HL-60 (cell line): ENCODE measurements at regions not wholly inside any gene's neighbourhood (a gene's known extent, or its start where the extent isn't known, plus 50 kb on each side); places are given as distances from the start of the nearest gene placed in this dataset.
"Not testable (repeated sequence)": the region's sequence is repeated elsewhere in the genome, so short reads cannot be mapped to it uniquely, and the experiment has no call there.

Experiments
- DNase-seq, 2 experiments: peaks; one replicate each; pipeline ENCODE4 v3.0.0-alpha.2; 2010 to 2020; ENCODE audit warnings: low read depth in 1 of 2, low spot score in 1 of 2
- H3K27ac ChIP-seq: fragments of 250-450 bp; sonication (Bioruptor Pico); replicated peaks from 2 replicates; pipeline ENCODE4 v1.5.1; 2020; ENCODE audit warnings: mild to moderate bottlenecking, moderate library complexity
- H3K27me3 ChIP-seq: fragments of 250-450 bp; sonication (Bioruptor Pico); 2 replicates; pipeline ENCODE4 v1.5.1; 2021; ENCODE audit warnings: mild to moderate bottlenecking, moderate library complexity; ENCODE audit not compliant: insufficient read depth, poor library complexity, severe bottlenecking
- H3K4me3 ChIP-seq: replicated peaks from 2 replicates; pipeline ENCODE4 v1.5.1; 2011; ENCODE audit warnings: mild to moderate bottlenecking, control low read depth, low read length; ENCODE audit not compliant: insufficient read depth
- GABPA ChIP-seq: IDR thresholded peaks from 2 replicates; pipeline ENCODE4 v1.6.1; 2012; ENCODE audit warnings: low read depth
- POLR2AphosphoS5 ChIP-seq: IDR thresholded peaks from 2 replicates; pipeline ENCODE4 v1.6.1; 2012; ENCODE audit warnings: low read depth
- SPI1 ChIP-seq: IDR thresholded peaks from 2 replicates; pipeline ENCODE4 v1.6.1; 2012; ENCODE audit warnings: low read depth, mild to moderate bottlenecking, borderline replicate concordance
- TF ChIP-seq, protein P1 (sequence below): IDR thresholded peaks from one replicate; pipeline ENCODE4 v1.5.1; 2011; ENCODE audit warnings: low read length, control low read depth, inconsistent platforms; ENCODE audit not compliant: insufficient read depth
- TF ChIP-seq, protein P2 (sequence below): IDR thresholded peaks from 2 replicates; pipeline ENCODE4 v1.6.1; 2012; ENCODE audit warnings: low read depth; ENCODE audit not compliant: insufficient replicate concordance

GRCh38 chr6:125454351-125454750 lies 152.6 kb upstream of the HDDC2 start:
- no peak for DNase-seq
- TF ChIP-seq POLR2AphosphoS5: no peak
- no peak for TF ChIP-seq SPI1
- TF ChIP-seq, protein P1, sequence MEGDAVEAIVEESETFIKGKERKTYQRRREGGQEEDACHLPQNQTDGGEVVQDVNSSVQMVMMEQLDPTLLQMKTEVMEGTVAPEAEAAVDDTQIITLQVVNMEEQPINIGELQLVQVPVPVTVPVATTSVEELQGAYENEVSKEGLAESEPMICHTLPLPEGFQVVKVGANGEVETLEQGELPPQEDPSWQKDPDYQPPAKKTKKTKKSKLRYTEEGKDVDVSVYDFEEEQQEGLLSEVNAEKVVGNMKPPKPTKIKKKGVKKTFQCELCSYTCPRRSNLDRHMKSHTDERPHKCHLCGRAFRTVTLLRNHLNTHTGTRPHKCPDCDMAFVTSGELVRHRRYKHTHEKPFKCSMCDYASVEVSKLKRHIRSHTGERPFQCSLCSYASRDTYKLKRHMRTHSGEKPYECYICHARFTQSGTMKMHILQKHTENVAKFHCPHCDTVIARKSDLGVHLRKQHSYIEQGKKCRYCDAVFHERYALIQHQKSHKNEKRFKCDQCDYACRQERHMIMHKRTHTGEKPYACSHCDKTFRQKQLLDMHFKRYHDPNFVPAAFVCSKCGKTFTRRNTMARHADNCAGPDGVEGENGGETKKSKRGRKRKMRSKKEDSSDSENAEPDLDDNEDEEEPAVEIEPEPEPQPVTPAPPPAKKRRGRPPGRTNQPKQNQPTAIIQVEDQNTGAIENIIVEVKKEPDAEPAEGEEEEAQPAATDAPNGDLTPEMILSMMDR: no peak
- Histone ChIP-seq H3K27ac (no peak overlapping the region), H3K4me3 (no peak overlapping the region), H3K27me3 (no peaks in the 10 kb centered on the region)

- H3K27ac ChIP-seq, H3K4me3 ChIP-seq, DNase-seq, H3K27me3 ChIP-seq: not testable (repeated sequence)
Observed at GRCh38 chr6:125458493-125458892, 156.7 kb upstream of the HDDC2 start.

GRCh38 chr6:125465332-125465731 lies 163.6 kb upstream of the HDDC2 start:
- not testable (repeated sequence) for H3K27ac ChIP-seq, H3K27me3 ChIP-seq, H3K4me3 ChIP-seq, DNase-seq

- Histone ChIP-seq H3K27me3 (no peaks in the 10 kb centered on the region), H3K27ac (no peak overlapping the region), H3K4me3 (no peak overlapping the region)
- no peak for TF ChIP-seq GABPA
- no peak for TF ChIP-seq SPI1
- TF ChIP-seq POLR2AphosphoS5: no peak
- TF ChIP-seq, protein P2, sequence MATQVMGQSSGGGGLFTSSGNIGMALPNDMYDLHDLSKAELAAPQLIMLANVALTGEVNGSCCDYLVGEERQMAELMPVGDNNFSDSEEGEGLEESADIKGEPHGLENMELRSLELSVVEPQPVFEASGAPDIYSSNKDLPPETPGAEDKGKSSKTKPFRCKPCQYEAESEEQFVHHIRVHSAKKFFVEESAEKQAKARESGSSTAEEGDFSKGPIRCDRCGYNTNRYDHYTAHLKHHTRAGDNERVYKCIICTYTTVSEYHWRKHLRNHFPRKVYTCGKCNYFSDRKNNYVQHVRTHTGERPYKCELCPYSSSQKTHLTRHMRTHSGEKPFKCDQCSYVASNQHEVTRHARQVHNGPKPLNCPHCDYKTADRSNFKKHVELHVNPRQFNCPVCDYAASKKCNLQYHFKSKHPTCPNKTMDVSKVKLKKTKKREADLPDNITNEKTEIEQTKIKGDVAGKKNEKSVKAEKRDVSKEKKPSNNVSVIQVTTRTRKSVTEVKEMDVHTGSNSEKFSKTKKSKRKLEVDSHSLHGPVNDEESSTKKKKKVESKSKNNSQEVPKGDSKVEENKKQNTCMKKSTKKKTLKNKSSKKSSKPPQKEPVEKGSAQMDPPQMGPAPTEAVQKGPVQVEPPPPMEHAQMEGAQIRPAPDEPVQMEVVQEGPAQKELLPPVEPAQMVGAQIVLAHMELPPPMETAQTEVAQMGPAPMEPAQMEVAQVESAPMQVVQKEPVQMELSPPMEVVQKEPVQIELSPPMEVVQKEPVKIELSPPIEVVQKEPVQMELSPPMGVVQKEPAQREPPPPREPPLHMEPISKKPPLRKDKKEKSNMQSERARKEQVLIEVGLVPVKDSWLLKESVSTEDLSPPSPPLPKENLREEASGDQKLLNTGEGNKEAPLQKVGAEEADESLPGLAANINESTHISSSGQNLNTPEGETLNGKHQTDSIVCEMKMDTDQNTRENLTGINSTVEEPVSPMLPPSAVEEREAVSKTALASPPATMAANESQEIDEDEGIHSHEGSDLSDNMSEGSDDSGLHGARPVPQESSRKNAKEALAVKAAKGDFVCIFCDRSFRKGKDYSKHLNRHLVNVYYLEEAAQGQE: no peak
- TF ChIP-seq, protein P1: no peak
- no peak for DNase-seq
Observed at GRCh38 chr6:125469915-125470314, 168.1 kb upstream of the HDDC2 start.

- no peak for DNase-seq
- TF ChIP-seq, protein P1: no peak
- TF ChIP-seq POLR2AphosphoS5 (no peak), GABPA (no peak), SPI1 (no peak)
- TF ChIP-seq, protein P2: no peak
- Histone ChIP-seq H3K27ac (no peak overlapping the region), H3K27me3 (no peaks in the 10 kb centered on the region), H3K4me3 (no peak overlapping the region)
Observed at GRCh38 chr6:125471667-125472066, 169.9 kb upstream of the HDDC2 start.
